CD4-positive, alpha-beta T cell treated with Interleukin-2 at 100 ng/mL for 4 hours (primary cell): ENCODE measurements at regions not wholly inside any gene's neighbourhood (a gene's known extent, or its start where the extent isn't known, plus 50 kb on each side); places are given as distances from the start of the nearest gene placed in this dataset.

Source experiments
- DNase-seq: peaks from one replicate; pipeline ENCODE4 v3.0.0-alpha.2; 2020; ENCODE audit warnings: low spot score

- DNase-seq = no peak
Observed at GRCh38 chr20:19953606-19954005, 63.6 kb upstream of the NAA20 start.

DNA sequence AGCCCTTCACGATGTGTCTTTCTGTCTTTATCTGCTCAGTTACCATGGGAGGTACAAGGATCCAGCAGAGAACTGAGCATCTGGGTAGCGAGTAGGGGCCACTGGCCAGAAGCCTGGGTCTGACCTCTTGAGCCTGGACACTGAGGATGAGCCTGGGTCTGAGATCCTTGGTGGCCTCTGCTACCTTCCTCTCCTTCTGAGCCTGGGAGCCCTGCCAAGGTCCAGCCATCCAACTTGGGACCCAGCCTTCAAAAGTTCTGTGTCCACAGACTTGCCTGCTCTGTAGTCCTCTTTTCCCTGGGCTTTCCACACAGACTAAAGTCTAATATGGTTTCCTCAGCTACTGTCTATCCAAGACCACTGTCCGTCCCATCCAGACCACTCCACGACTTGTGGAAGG lies 60.2 kb upstream of the NAA20 start:
- DNase-seq = no peak

- DNase-seq = no peak
Observed at GRCh38 chr20:19958219-19958618, 58.9 kb upstream of the NAA20 start.

DNA sequence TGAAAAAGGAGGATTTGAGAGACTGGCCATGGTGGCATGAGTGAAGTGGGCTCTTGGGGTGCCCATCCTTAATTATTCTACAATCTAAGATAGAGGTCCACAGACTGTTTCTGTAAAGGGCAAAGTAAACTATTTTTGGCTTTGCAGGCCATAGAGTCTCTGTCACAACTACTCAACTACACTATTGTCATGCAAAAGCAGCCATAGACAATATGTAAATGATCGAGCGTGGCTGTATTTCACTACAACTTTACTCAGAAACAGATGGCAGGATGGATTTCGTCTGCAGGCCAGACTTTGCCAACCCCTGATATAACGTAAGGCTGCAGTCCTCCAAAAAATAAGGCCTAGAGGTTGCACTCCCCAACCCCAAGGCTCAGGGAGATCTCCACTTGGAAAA lies 58.2 kb upstream of the NAA20 start:
- no peak for DNase-seq

DNA sequence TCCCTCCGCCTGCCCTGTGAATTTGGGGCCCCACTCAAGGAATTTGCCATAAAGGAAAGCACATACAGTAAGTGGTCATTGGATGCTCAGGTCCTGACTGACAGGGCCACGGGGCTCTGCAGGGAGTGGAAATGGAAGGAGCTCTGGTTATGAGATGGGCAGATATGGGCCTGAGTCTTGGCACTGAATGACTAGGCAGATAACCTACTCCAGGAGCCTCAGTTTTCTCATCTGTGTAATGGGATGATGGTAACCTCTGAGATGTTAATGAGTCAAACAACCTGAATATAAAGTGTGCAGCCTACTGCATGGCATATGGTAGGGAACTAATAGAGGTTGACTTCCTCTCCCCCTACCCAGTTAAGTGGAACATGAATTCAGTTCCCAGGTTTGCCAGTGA lies 56.4 kb upstream of the NAA20 start:
- no peak for DNase-seq

DNA sequence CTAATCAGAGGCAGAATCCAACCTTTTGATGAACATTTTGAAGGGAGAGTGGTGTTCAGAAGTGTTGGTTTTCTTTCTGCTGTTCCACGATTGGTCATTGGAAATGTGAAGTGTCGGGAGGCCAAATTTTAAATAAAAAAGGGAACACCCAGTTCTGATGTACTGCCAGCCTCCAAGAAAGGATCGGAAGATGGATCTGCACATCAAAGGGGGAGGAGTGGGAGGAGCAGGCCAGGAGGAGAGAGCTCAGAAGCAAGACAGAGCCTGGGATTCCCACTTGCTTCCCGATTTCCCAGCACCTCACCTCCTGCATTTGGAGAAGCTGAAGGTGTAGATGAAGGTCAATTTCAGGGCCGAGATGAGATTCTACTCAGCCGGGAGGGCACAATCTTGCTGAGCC lies 55.9 kb upstream of the NAA20 start:
- no peak for DNase-seq

GRCh38 chr20:19962958-19963357 lies 54.2 kb upstream of the NAA20 start:
- no peak for DNase-seq

DNA sequence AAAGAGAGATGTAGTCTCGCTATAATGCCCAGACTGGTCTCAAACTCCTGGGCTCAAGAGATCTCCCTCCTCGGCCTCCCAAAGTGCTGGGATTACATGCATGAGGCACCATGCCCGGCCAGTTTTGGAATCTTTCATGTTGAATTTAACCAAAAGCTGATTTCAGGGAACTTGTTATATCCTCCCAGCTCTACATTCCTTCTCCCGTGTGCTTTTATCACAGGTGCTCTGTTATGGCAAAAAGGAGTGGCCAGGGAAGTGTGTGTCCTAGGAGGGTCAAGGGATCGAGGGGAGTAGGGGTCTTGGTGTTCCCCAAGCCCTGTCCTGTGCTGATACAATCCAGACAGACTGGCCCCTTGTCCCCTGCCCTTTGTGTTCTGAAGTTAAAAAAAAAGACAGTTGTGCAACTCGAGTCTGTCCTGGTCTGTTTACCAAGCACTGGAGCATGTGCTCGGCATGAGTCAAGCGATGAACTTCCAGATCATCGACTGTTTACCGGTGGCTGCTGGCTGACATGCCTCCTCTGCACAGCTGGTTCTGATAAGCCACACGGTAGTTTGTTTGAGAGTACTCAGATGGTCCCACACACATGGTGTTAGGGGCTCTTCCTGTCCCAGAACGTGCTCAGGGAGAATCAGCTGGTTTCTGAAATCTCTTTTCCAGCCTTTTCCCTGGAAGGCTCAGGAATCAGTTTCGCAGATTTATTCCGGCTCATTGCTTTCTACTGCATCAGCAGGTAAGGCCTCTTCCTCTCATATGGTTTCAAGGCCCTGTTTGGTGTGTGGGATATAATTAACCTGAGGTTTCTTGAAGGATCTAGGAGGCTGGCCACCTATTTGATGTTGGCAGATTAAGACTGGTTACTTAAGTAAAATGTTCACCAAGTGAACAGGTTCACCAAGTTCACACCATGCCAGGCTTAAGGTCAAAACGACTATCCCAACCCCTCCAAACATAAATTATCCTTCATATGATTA lies 52.6 kb upstream of the NAA20 start:
- no peak for DNase-seq

DNA sequence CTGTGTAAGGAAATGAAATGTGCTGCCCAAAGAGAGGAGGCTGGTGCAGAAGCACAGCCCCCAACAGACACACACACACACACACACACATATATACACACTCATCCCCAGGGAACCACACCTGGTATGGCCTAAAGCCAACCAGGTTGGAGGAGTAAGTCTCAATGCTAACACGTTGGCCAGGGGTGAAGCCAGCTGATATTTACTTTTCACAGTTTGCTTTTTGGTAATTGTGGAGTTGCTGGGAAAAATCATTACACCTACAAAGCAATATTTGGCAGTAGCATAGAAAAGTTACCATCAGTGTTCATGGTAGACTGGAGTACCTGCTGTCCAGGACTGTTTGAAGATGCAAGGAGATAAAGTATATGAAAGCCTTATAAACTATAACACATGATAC lies 50.3 kb upstream of the NAA20 start:
- DNase-seq = no peak
